ENCODE measurements at regions not wholly inside any gene's neighbourhood (a gene's known extent, or its start where the extent isn't known, plus 50 kb on each side); places are given as distances from the start of the nearest gene placed in this dataset.

DNA sequence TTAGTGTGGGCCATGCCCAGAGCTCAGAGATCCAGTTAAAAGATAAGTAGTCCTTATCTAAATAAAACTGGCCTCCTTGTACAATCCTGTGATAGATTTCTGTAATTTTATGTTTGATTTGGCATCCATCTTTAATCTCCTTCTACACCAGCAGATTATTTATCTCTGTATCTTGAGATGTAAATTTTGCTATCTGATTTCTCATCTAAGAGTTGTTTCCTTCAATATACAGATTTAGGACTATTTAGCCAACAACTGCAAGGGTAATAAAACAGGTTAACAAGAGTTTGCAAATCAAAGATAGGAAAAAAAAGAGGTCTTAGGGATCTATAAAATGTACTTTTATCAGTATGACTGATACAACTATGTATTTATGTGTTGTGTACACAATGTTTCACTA lies 68.6 kb upstream of the ABCA12 start:
- H3K9me3 ChIP-seq: no peaks in the 10 kb centered on the region
- no peaks in the 10 kb centered on the region for H3K27me3 ChIP-seq
- no peaks in the 10 kb centered on the region for H3K36me3 ChIP-seq
- no peak for DNase-seq
- no peaks in the 10 kb centered on the region for H3K4me1 ChIP-seq
- no peak for ATAC-seq
- intact Hi-C loops (cut with DNase I): no loop called here
- TF ChIP-seq CTCF (IDR thresholded peaks at IDR 0.05): no peak
- no peak overlapping the region for H3K27ac ChIP-seq
- no peak overlapping the region for H3K4me3 ChIP-seq

DNA sequence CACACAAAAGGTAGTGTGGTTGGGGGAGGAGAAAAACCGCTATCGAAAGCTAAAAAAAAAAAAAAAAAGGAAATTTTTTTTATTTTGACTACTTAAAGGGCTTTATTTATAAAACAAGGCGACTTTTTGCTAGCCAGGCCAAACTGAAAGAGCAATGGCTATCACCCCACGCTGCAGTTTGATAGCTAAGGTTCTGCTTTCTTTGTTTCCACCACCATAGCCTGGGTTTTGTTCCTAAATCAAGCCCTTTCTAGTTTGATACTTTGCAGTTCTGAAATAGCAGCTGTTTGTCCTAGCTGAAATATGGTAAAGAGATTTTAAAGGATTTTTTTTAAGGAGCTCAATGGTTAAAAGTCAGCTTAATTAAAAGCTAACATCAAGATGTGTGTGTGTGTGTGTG lies 67.4 kb upstream of the ABCA12 start:
- H3K9me3 ChIP-seq: no peaks in the 10 kb centered on the region
- no peaks in the 10 kb centered on the region for H3K4me1 ChIP-seq
- ATAC-seq (no peak), DNase-seq (no peak)
- TF ChIP-seq CTCF (IDR thresholded peaks at IDR 0.05): no peak
- H3K27me3 ChIP-seq: no peaks in the 10 kb centered on the region
- intact Hi-C loops (cut with DNase I): no loop called here
- no peaks in the 10 kb centered on the region for H3K36me3 ChIP-seq
- H3K4me3 ChIP-seq: no peak overlapping the region
- H3K27ac ChIP-seq: no peak overlapping the region

DNA sequence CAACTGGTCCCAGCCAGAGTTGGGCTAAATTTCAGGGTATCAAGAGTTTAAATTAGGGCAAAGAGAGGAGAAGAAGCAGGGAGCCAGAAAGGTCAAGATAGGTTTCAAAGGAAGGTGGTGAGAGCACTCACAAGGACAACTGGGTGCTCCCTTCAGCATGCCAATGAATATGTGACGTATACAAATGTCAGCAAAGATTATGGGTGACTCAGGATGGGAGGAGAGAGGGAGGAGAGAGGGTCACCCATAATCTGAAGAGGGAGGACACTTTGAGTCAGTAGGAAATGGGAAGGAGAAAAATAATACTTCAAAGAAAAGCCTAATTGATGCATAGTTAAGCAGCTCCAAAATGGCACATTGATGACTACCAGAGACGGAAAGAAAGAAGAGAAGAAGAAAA lies 53.1 kb upstream of the ABCA12 start:
- Histone ChIP-seq H3K27ac (no peak overlapping the region), H3K27me3 (no peaks in the 10 kb centered on the region), H3K9me3 (no peaks in the 10 kb centered on the region), H3K4me1 (no peaks in the 10 kb centered on the region), H3K4me3 (no peak overlapping the region), H3K36me3 (no peaks in the 10 kb centered on the region)
- no peak for ATAC-seq
- no peak for TF ChIP-seq CTCF (IDR thresholded peaks at IDR 0.05)
- intact Hi-C loops (cut with DNase I): no loop called here
- no peak for DNase-seq

DNA sequence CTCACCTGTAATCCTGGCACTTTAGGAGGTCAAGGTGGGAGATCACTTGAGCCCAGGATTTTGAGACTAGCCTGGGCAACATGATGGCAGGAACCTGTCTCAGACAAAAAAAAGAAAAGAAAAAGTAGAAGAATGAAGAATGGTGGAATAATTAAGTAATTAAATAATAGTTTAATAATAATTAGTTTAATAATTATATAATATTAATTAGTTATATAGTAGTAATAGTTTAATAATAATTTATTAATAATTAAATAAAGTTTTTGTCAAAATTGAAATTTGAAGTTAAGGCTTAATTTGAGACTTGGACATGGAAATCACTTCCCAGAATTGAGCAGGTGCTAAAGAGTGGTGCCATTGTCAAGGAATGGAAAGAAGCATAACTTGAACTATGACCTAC lies 52.2 kb upstream of the ABCA12 start:
- TF ChIP-seq CTCF (IDR thresholded peaks at IDR 0.05): no peak
- ATAC-seq: no peak
- Histone ChIP-seq H3K4me3 (no peak overlapping the region), H3K27ac (no peak overlapping the region), H3K4me1 (no peaks in the 10 kb centered on the region), H3K27me3 (no peaks in the 10 kb centered on the region), H3K36me3 (no peaks in the 10 kb centered on the region), H3K9me3 (no peaks in the 10 kb centered on the region)
- intact Hi-C loops (cut with DNase I): no loop called here
- no peak for DNase-seq

GRCh38 chr2:215189393-215189792 lies 51.0 kb upstream of the ABCA12 start:
- ATAC-seq: no peak
- Histone ChIP-seq H3K27ac (no peak overlapping the region), H3K4me1 (no peaks in the 10 kb centered on the region), H3K36me3 (no peaks in the 10 kb centered on the region), H3K9me3 (no peaks in the 10 kb centered on the region), H3K27me3 (no peaks in the 10 kb centered on the region), H3K4me3 (no peak overlapping the region)
- intact Hi-C loops (cut with DNase I): no loop called here
- no peak for TF ChIP-seq CTCF (IDR thresholded peaks at IDR 0.05)
- no peak for DNase-seq
